Gastroesophageal sphincter (tissue), 3 donors: ENCODE measurements at regions not wholly inside any gene's neighbourhood (a gene's known extent, or its start where the extent isn't known, plus 50 kb on each side); places are given as distances from the start of the nearest gene placed in this dataset.

Experiments used
- POLR2A ChIP-seq, 2 donors: fragments of 450-650 bp; IDR thresholded peaks; one replicate each; pipeline ENCODE4 v1.6.1; 2017; ENCODE audit warnings: antibody characterized with exemption in 2 of 2, mild to moderate bottlenecking in 2 of 2, moderate library complexity in 1 of 2
- TF ChIP-seq, protein P1 (sequence below), 4 experiments: fragments of 200-600 bp in 2 of 4; fragments of 450-650 bp in 2 of 4; sonication (generic) in 1 of 4; IDR thresholded peaks; one replicate each; pipeline ENCODE4 v1.5.1; 2017 to 2019; ENCODE audit warnings: antibody characterized with exemption in 4 of 4, mild to moderate bottlenecking in 2 of 4, moderate library complexity in 2 of 4

GRCh38 chr7:34471844-34472243 lies 186.2 kb upstream of the NPSR1 start:
- TF ChIP-seq, protein P1, sequence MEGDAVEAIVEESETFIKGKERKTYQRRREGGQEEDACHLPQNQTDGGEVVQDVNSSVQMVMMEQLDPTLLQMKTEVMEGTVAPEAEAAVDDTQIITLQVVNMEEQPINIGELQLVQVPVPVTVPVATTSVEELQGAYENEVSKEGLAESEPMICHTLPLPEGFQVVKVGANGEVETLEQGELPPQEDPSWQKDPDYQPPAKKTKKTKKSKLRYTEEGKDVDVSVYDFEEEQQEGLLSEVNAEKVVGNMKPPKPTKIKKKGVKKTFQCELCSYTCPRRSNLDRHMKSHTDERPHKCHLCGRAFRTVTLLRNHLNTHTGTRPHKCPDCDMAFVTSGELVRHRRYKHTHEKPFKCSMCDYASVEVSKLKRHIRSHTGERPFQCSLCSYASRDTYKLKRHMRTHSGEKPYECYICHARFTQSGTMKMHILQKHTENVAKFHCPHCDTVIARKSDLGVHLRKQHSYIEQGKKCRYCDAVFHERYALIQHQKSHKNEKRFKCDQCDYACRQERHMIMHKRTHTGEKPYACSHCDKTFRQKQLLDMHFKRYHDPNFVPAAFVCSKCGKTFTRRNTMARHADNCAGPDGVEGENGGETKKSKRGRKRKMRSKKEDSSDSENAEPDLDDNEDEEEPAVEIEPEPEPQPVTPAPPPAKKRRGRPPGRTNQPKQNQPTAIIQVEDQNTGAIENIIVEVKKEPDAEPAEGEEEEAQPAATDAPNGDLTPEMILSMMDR (IDR thresholded peaks at IDR 0.05), result no peak
- TF ChIP-seq POLR2A (IDR thresholded peaks at IDR 0.05), result no peak
